ENCODE measurements at regions not wholly inside any gene's neighbourhood (a gene's known extent, or its start where the extent isn't known, plus 50 kb on each side); places are given as distances from the start of the nearest gene placed in this dataset.
A peak's percentile ranks its signal among the peaks of the same experiment; 100 is the strongest.
"Not testable (repeated sequence)": the region's sequence is repeated elsewhere in the genome, so short reads cannot be mapped to it uniquely, and the experiment has no call there.

DNA sequence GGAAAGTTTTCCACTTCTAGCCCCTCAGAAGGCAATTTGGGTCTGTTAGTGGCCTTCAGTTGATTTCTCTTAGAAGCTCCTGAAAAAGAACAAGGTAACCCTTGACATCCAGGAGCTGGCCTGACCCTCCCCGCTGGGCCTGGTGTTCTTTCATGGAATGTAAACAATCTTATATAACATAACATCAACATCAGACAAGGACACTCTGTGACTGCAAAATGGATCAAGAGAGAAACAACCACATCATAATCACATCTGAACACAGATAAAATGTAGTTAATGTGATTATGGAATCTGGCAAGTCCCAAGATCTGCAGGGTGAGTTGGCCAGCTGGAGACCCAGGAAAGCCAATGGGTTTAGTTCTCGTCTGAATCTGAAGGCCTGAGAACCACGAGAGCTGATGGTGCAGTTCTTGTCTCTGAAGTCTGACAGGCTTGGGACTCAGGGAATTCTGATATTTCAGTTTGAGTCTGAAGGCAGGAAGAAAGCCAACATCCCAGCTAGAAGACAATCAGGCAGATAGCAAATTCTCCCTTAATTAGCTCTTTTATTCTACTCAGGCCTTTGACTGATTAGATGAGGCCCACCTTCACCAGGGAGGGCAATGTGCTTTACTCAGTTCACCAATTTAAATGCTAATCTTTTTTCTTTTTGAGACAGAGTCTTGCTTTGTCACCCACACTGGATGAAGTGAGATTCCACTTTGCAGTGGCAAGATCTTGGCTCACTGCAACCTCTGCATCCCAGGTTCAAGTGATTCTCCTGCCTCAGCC, 91.4 kb upstream of the NAMPT start:
- no peak for DNase-seq (ENCODE audit: low spot score)

DNA sequence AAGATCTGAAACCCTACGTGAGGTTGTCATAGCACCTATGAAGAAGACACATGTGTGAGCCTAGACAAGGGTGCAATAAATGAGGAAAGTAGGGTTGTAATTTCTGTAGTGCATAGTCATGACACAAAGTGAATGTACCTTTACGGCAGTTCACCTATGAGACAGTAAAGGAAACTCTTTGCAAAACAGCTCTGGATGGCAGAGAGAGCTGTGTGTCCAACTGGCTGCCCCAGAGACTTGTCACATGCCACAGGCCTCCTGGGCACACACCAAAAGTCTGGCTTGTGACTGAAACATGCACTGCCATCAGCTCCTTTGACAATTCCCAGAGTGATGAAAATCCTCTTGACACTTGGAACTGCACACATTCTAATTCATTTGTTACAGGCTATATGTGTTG, 90.7 kb upstream of the NAMPT start:
- no peak for DNase-seq (ENCODE audit: low spot score)

DNA sequence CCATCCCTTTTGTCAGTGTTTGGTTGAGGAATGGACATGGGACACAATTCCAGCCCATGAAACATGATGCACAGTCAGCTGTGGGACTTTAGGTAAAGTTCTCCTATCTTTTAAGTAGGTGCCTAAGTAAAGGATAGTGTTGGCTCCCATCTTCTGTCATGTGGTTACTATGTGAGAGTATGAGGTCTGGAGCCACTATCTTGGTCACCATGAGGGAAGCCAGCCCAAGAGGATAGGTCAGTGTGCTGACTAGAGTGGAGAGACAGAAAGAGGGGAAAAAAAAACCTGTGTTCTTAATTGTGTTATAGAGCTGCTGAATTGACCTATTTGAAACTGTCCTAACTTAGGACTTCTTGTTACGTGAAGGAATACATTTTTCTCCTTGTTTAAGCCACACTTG, 89.7 kb upstream of the NAMPT start:
- no peak for DNase-seq (ENCODE audit: low spot score)

DNA sequence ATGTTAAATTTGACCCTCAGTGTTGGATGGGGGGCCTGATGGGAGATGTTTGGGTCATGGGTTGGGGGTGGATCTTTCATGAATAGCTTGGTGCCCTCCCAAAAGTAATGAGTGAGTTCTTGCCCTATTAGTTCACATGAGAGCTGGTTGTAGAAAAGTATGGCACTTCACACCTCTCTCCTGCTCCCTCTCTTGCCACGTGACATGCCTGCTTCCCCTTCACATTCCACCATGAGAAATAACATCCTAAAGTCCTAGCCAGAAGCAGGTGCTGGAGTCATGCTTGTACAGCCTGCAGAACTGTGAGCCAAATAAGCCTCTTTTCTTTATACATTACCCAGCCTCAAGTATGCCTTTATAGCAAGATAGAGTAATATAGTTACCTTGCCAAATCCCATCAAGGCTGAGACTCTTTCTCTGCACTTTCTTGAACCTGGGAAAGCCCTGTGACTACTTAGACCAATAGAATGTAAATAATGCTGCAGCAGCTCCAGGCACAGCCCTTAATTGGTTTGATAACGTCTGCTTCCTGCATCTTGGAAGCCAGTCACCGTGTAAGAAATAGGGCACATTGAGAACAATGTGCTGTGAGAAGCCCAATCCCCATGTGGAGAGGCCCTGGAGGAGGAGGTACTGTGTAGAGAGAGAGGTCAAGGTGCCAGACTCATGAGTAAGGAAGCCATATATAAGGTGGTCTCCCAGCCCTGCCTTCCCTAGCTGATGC, 88.0 kb upstream of the NAMPT start:
- no peak for DNase-seq (ENCODE audit: low spot score)

DNA sequence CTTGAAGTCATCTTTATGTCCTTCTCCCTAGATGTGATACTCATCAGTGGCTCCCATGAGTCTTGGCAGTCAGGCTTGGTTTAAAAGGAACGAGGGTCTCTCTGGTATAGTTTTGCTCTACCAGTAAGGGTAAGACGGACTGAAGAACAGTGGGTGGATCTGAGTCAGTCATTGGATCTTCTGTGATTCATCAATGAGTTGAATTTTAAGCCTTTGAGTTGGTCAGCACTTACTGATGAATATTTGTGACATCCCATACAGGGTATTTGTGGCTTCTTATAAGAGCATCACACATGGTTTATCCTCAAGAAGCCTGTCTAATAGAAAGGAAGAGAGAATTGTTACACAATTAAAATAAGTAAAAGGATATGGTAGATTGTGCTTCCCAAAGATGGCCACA, 87.3 kb upstream of the NAMPT start:
- no peak for DNase-seq (ENCODE audit: low spot score)

DNA sequence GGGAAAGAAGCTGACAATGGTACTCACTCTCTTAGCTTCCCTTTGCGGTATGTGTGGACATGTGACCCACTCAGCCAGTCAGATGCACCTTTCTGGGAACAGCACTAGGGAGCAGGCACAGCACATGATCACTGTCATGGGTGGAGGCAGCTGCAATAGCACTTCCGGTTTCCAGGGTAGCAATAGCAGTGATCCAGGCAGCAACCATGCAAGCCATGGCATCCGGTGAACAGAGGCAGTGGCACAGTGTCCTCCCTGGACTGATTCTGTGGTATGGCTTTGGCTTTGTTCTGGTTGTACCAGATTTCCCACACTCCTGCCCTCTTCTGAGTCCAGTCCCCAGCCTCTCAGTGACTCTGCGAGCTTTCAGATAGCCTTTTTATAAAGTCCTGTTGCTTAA, 86.8 kb upstream of the NAMPT start:
- DNase-seq (ENCODE audit: low spot score) = no peak

DNA sequence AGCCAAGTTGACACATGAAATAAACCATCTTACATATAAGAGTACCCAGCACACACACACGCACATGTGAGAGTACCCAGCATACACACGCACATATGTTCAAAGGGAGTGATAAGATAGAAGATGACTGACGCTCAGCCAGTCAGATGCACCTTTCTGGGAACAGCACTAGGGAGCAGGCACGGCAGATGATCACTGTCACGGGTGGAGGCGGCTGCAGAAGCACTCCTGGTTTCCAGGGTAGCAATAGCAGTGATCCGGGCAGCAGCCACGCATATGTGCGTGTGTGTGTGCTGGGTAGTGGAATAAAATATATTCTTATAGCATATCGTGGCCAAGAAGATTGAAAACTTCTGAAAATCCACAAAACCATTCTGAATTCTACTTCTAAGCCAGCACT, 85.8 kb upstream of the NAMPT start:
- no peak for DNase-seq (ENCODE audit: low spot score)

DNA sequence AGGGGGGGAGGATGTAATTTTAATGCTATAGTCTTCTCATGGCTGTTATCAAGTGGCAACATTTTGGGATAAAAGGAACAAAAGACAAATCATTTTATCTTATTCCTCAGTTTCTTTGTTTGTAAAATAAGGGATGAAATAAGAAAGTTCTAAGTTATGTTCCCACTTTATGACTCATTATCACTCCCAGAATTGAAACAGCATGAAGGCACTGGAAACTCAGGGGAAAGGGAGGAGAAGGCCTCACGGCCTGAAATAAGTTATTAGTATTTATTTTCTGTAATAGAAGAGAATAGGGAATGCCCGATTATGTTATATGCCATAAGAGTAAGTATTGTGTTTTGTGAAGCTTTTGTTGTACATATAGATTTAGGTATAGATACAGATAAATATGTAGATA, 85.0 kb upstream of the NAMPT start:
- no peak for DNase-seq (ENCODE audit: low spot score)

DNA sequence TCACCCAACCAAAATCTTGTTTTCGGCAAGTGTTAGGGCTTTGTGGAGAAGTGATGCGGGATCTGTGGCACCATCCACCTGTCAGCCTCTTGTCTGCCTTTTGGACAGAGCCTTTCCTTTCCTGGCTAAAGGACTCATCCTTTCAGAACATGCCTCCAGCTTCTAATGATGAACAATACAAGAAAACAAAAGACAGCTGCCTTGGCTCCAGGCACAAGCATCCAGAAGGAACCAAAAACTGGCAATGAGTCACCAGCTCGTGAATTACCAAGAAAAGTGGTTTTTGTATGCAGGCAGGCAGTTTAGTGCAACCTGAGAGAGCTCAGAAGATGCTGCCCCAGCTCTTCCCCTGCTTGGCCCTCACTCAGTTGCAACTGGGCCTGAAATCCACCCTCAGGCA, 84.6 kb upstream of the NAMPT start:
- DNase-seq (ENCODE audit: low spot score) = no peak

DNA sequence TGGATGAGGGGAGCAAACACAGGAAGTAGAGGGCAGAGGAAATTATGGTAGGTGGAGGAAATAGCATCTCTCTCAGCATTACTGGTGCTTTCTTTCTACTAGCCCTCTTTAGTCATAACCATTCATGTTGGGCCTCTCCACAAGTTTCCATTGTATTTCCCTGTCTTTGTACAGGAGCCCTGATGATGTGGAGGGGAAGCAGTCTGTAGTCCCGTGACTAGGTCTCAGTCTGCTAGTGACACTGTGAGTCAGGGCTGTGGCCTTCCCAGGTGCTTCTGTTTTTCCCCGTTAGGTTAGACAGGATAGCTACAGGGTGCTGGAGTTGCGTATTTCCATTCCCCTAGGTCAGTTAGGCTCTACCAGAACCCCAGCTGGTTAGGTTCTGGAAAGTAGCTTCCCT, 82.9 kb upstream of the NAMPT start:
- no peak for DNase-seq (ENCODE audit: low spot score)

DNA sequence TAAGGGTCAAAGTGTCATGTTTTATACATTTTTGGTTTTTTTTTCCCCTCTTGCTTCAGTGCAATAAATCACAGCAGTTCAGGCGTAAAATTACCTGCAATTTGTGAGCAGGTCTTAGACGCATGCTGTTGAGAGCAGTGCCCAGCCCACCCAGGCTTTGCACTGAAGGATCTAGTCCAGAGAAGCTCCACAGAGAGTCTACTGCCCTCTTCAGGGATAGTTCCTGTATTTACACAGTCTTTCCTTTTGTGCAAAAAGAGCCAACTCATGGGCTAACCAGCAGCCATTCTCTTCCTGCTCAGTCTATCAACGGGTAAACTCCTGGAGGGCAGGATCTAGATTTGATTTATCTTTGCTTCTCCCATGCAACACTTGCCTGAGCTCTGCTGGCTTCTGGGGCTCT, 82.2 kb upstream of the NAMPT start:
- DNase-seq (ENCODE audit: low spot score) = no peak

DNA sequence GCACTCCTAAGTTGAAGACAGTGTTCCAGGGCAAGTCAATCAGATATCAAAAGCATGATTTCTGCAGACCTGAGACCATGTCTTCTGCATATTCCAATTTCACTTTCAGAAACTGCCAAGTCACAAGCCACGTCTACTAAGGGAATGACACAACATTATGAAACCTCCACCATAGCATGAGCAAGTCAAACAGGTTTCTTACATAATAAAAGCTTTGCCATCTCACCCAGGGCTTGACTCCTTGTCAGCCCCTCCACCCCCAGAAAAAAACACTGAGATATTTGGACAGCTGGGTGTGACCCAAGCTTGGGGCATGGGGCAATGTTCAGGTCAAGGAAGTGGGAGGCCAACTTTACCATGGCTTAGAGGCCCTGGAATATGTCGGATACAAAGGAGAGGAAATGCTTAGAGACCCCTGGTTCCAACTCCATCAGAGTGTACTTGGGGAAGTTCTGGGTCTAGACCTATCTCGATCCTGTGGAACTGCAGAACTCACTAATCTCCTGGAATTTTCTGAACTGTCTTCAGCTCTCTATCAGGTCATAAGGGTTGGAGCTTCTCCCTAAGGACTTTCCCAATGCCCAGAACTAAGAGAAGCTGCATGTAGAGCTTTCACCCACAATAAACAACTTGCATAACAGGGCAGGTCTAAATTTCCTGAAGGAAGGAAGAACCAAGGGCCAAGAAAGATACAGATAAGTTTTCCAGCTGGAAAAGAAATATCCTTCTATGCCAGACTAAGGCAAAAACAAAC, 80.6 kb upstream of the NAMPT start:
- peak; percentile 20 for DNase-seq (ENCODE audit: low spot score)

DNA sequence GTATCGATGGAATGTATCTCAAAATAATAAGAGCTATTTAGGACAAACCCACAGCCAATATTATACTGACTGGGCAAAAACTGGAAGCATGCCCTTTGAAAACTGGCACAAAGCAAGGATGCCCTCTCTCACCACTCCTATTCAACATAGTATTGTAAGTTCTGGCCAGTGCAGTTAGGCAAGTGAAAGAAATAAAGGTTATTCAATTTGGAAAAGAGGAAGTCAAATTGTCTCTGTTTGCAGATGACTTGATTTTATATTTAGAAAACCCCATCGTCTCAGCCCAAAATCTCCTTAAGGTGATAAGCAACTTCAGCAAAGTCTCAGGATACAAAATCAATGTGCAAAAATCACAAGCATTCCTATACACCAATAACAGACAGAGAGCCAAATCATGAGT, 77.7 kb upstream of the NAMPT start:
- not testable (repeated sequence) for DNase-seq (ENCODE audit: low spot score)

DNA sequence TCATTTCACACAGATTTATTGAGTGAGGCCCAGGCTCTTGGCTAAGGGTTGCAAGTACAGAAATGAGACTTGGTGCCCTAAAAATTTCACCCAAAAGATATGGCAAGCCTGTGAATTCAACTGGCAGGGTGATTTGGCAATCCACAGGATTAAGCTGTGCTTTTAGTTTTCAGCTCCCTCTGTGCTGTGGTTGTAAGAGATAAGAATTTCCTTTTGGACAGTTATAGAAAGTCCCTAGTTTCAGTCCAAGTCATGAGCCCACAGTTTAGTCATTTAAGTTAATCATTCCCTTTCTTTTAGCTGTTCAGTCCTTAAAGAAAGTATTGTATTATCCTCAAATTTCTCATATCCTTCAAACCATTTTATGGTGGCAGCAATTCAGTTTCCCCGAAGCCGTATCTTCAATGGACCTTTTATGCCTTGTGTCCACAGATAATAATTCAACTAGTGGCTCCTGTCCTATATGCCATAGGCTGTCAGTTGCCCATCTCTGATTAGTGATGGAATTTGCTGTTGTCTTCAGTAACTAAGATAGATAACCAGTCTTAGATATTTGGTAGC, 73.4 kb upstream of the NAMPT start:
- no peak for DNase-seq (ENCODE audit: low spot score)

DNA sequence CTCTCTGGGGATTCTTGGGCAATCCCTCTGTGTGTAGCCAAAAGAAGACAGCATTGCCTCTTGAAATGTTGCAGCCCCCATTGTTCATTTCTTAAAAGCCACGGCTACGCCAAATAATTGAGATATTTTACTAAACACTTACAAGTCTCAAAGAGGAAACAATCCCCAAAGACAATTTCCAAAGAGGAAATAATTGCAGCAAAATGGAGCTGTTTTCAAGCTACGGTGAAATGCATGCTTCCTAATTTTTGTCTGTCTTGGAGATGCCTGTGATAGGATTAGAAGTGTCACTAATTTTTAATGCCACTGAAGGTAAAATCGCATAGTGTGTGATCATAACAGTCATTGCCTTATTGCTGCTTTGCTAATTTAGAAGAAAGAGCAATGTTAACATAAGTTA, 72.9 kb upstream of the NAMPT start:
- DNase-seq (ENCODE audit: low spot score) = no peak

DNA sequence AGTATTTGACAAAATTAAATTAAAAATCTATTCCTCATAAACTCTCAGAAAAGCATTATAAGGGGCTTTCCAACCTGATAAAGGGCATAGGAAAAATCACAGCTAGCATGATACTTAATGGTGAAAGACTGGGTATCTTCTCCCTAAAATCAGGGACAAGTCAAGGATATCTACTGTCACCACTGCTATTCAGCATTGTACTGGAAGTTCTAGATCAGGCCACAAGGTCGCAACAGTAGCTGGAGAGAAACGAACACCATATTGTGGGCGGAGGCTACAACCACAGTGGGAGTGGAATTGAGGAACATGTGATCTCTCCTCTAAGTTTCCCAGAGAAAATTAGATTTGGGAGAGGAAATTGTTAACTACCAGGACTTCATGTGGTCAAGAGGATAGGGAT, 70.0 kb upstream of the NAMPT start:
- no peak for DNase-seq (ENCODE audit: low spot score)

DNA sequence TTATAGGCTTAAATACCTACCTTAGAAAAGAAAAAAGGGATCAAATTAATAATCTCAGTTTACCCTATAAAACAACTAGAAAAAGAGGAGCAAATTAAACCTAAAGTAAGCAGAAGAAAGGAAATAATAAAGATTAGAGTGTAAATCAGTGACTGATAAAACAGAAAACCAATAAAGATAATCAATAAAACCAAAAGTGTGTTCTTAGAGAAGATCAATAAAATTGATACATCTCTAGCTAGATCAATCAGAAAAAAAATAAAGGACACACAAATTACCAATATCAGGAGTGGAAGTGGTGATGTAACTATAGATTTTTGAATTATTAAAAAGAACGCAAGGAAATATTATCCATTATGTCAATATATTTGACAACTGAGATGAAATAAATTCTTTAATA, 69.2 kb upstream of the NAMPT start:
- no peak for DNase-seq (ENCODE audit: low spot score)

DNA sequence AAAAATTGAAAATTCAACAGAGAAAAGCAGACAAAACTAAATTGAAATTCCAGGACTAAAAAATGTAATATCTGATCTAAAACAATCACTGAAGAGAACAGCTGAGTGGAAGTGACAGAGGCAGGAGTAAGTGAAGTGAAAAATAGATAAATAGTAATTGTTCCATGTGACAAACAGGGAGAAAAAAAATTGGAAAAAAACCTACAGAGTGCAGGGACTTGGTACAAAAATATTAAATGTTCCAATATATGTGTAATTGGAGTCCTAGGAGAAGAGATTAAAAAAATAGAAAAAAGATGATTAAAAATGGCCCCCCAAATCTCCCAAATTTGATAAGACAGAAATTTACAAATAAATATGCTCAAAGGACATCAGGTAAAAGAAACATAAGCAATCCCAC, 63.4 kb upstream of the NAMPT start:
- DNase-seq (ENCODE audit: low spot score) = no peak

DNA sequence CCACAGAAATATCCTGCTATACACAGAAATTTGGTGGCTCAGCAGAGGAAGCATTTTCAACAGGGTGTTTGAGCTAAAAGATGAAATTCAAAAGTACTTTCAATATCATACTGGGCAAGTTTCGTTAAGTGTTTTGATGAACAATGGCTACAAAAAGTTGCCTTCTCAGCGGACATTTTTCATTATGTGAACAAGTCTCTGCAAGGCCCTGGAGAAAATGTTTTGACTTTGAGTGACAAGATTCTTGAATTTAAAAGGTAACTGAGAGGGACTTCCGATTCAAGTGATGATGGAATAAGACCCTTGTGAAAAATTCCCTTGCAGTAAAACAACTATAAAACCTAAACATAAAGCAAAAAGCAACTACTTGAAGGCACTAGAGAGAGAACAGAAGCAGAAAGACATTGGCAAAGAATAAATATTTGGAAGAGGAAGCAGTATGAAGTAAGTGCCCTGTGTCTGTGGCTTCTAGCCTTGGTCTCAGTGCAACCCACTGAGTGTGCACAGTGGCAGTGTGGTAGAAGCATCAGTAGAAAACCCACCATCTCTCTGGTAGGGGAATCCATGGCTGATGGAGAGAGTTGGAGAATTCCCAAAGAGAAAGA, 62.5 kb upstream of the NAMPT start:
- DNase-seq (ENCODE audit: low spot score) = no peak

DNA sequence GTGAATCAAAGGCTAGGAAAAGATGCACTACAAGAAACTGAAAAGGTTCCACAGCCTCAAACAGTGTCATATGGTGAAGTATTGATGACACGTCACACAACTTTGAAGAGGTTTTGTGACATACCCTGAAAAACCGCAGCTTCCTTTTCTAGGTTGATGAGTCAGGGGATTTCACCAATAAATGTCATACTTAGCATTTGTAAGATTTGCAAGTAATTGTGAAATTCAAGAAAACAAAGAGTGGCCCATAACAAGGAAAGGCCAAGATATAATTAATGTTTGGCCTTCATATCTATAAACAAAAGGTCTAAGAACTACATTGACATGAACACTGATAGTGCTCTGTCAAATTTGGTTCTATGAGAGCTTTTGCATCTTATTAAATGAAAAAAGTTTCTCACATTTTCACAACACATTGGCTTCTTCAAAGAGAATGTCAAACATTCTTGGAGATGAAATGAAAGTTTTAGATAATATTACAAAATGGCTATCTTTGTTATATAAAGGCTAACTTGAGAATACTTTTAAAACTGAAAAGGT, 62.0 kb upstream of the NAMPT start:
- DNase-seq (ENCODE audit: low spot score) = peak; percentile 86

DNA sequence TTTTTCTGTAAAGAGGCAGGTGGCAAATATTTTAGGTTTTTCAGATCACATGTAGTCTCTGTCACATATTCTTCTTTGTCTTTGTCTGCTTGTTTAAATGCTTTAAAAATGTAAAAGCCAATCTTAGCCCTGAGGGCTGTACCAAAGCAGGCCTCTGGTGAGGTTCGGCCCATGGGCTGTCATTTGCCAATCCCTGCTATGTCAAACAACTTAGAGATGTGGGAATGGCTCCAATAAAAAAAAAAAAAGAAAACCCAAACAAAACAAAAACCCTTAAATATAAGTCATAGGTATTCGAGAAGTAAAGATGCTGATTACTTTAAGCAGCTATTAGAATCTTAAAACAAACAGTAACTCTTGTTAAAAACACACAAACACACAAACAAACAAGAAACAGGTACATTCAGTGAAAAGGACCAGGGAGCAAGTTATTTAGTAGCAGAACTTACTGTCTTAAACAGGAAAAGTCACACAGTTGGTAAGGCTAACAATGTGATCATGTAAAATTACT, 61.4 kb upstream of the NAMPT start:
- DNase-seq (ENCODE audit: low spot score) = no peak
